ENCODE measurements at regions not wholly inside any gene's neighbourhood (a gene's known extent, or its start where the extent isn't known, plus 50 kb on each side); places are given as distances from the start of the nearest gene placed in this dataset.

GRCh38 chr1:95176861-95177260 lies 57.1 kb upstream of the RWDD3 start:
- Histone ChIP-seq H3K4me3 (ENCODE audit: severe bottlenecking) (no peak overlapping the region), H3K27ac (ENCODE audit: poor library complexity, severe bottlenecking) (no peak overlapping the region)
- no peak for TF ChIP-seq CTCF (IDR thresholded peaks at IDR 0.05; ENCODE audit: poor library complexity, severe bottlenecking)

GRCh38 chr1:95179205-95179986 lies 54.6 kb upstream of the RWDD3 start:
- no peaks in the 10 kb centered on the region for H3K9me3 ChIP-seq (ENCODE audit: severe bottlenecking)
- H3K4me1 ChIP-seq (ENCODE audit: insufficient read depth, poor library complexity, severe bottlenecking), result no peaks in the 10 kb centered on the region
- H3K27ac ChIP-seq (ENCODE audit: poor library complexity, severe bottlenecking), result no peak overlapping the region
- H3K36me3 ChIP-seq (ENCODE audit: low read depth), result no peaks in the 10 kb centered on the region
- no peak for TF ChIP-seq CTCF (IDR thresholded peaks at IDR 0.05; ENCODE audit: poor library complexity, severe bottlenecking)
- no peaks in the 10 kb centered on the region for H3K27me3 ChIP-seq (ENCODE audit: insufficient read depth, poor library complexity, severe bottlenecking)
- ATAC-seq (ENCODE audit: low read depth) (no peak), DNase-seq (ENCODE audit: low spot score) (no peak)
- no peak overlapping the region for H3K4me3 ChIP-seq (ENCODE audit: severe bottlenecking)

More at GRCh38 chr1:95176861-95177260, 57.1 kb upstream of the RWDD3 start:
- H3K36me3 ChIP-seq (ENCODE audit: low read depth), result no peaks in the 10 kb centered on the region
- H3K27me3 ChIP-seq (ENCODE audit: insufficient read depth, poor library complexity, severe bottlenecking), result no peaks in the 10 kb centered on the region
- H3K9me3 ChIP-seq (ENCODE audit: severe bottlenecking), result no peaks in the 10 kb centered on the region
- no peaks in the 10 kb centered on the region for H3K4me1 ChIP-seq (ENCODE audit: insufficient read depth, poor library complexity, severe bottlenecking)
- ATAC-seq (ENCODE audit: low read depth) (no peak), DNase-seq (ENCODE audit: low spot score) (no peak)

- H3K4me3 ChIP-seq (ENCODE audit: severe bottlenecking), result no peak overlapping the region
- no peaks in the 10 kb centered on the region for H3K9me3 ChIP-seq (ENCODE audit: severe bottlenecking)
- H3K27ac ChIP-seq (ENCODE audit: poor library complexity, severe bottlenecking), result no peak overlapping the region
- no peak for ATAC-seq (ENCODE audit: low read depth)
- no peaks in the 10 kb centered on the region for H3K4me1 ChIP-seq (ENCODE audit: insufficient read depth, poor library complexity, severe bottlenecking)
- TF ChIP-seq CTCF (IDR thresholded peaks at IDR 0.05; ENCODE audit: poor library complexity, severe bottlenecking), result no peak
- DNase-seq (ENCODE audit: low spot score), result no peak
- H3K27me3 ChIP-seq (ENCODE audit: insufficient read depth, poor library complexity, severe bottlenecking), result no peaks in the 10 kb centered on the region
- H3K36me3 ChIP-seq (ENCODE audit: low read depth), result no peaks in the 10 kb centered on the region
These were observed 53.6 kb upstream of the RWDD3 start for GRCh38 chr1:95180371-95180770.

- no peak overlapping the region for H3K4me3 ChIP-seq (ENCODE audit: severe bottlenecking)
- no peak for ATAC-seq (ENCODE audit: low read depth)
- no peak for DNase-seq (ENCODE audit: low spot score)
- no peaks in the 10 kb centered on the region for H3K36me3 ChIP-seq (ENCODE audit: low read depth)
- H3K27me3 ChIP-seq (ENCODE audit: insufficient read depth, poor library complexity, severe bottlenecking), result no peaks in the 10 kb centered on the region
- no peak for TF ChIP-seq CTCF (IDR thresholded peaks at IDR 0.05; ENCODE audit: poor library complexity, severe bottlenecking)
- no peaks in the 10 kb centered on the region for H3K9me3 ChIP-seq (ENCODE audit: severe bottlenecking)
- H3K4me1 ChIP-seq (ENCODE audit: insufficient read depth, poor library complexity, severe bottlenecking), result no peaks in the 10 kb centered on the region
- H3K27ac ChIP-seq (ENCODE audit: poor library complexity, severe bottlenecking), result no peak overlapping the region
These were observed 52.9 kb upstream of the RWDD3 start for GRCh38 chr1:95181096-95181495.

- Histone ChIP-seq H3K9me3 (ENCODE audit: severe bottlenecking) (no peaks in the 10 kb centered on the region), H3K27me3 (ENCODE audit: insufficient read depth, poor library complexity, severe bottlenecking) (no peaks in the 10 kb centered on the region), H3K36me3 (ENCODE audit: low read depth) (no peaks in the 10 kb centered on the region), H3K27ac (ENCODE audit: poor library complexity, severe bottlenecking) (no peak overlapping the region), H3K4me1 (ENCODE audit: insufficient read depth, poor library complexity, severe bottlenecking) (no peaks in the 10 kb centered on the region), H3K4me3 (ENCODE audit: severe bottlenecking) (no peak overlapping the region)
- no peak for ATAC-seq (ENCODE audit: low read depth)
- DNase-seq (ENCODE audit: low spot score), result no peak
- no peak for TF ChIP-seq CTCF (IDR thresholded peaks at IDR 0.05; ENCODE audit: poor library complexity, severe bottlenecking)
These were observed 50.1 kb upstream of the RWDD3 start for GRCh38 chr1:95183952-95184351.

All from RWPE2 (cell line).